Mesothelial cell of epicardium (in vitro differentiated cells): ENCODE measurements at regions not wholly inside any gene's neighbourhood (a gene's known extent, or its start where the extent isn't known, plus 50 kb on each side); places are given as distances from the start of the nearest gene placed in this dataset.

Source experiments
- DNase-seq, 2 experiments: peaks; one replicate each; pipeline ENCODE4 v3.0.0; 2021; ENCODE audit warnings: low spot score in 2 of 2; ENCODE audit not compliant: unreplicated experiment in 2 of 2
- H3K27ac Mint-ChIP-seq: 2 replicates; pipeline ENCODE4 v1.8.0; 2021; ENCODE audit warnings: mixed read lengths
- H3K27me3 Mint-ChIP-seq: 2 replicates; pipeline ENCODE4 v1.8.0; 2021; ENCODE audit warnings: low read depth, mixed read lengths
- H3K36me3 Mint-ChIP-seq: 2 replicates; pipeline ENCODE4 v1.8.0; 2021; ENCODE audit warnings: mixed read lengths
- H3K4me1 Mint-ChIP-seq: 2 replicates; pipeline ENCODE4 v1.8.0; 2021; ENCODE audit warnings: mixed read lengths
- H3K4me3 Mint-ChIP-seq: 2 replicates; pipeline ENCODE4 v1.8.0; 2021; ENCODE audit warnings: mild to moderate bottlenecking, moderate library complexity, mixed read lengths
- H3K9me3 Mint-ChIP-seq: 2 replicates; pipeline ENCODE4 v1.8.0; 2021; ENCODE audit warnings: mixed read lengths
- CTCF ChIP-seq: fragments of 200-600 bp; sonication (generic); IDR thresholded peaks from one replicate; pipeline ENCODE4 v1.5.0; 2021; ENCODE audit warnings: antibody characterized with exemption; ENCODE audit not compliant: unreplicated experiment

- H3K36me3 Mint-ChIP-seq = no peaks in the 10 kb centered on the region
- H3K4me1 Mint-ChIP-seq = peaks cover 12% of the 10 kb centered on the region
- no peak overlapping the region for H3K4me3 Mint-ChIP-seq
- peaks cover 2% of the 10 kb centered on the region for H3K27me3 Mint-ChIP-seq
- no peak for DNase-seq
- no peak overlapping the region for H3K27ac Mint-ChIP-seq
- TF ChIP-seq CTCF = no peak
- H3K9me3 Mint-ChIP-seq = no peaks in the 10 kb centered on the region
Observed at GRCh38 chr21:35297665-35298064, 248.6 kb upstream of the RUNX1 start.

DNA sequence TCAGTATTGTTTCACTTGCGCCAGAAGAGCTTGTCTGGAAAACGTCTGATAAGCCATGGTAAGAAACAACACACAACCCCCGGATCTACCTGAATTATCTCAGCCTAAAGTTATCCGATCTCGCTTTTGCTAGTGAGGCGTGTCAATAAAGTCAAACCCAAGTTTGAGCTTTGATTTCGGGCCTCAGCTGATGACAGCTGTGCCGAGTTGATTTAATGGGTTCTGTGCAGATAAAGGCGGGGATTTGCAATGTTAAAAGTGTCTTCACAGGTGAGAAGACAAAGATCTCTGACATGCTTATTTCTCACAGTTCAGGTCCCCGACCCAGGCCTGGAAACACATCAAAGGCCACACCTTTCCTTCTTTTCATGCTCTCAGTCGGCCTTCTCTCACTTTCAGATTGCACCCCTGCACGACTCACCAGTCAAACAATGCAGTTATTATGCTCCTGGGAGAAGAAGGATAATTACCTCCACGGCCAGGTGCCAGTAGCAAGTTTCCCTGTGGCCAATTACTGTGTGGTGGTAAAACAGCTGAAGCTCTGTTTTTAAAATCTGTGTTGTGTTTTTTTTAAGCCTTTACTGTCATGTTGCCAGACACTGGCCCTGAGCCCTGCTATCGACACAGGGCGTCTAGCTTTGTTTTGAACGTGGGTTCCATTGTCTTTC, 245.3 kb upstream of the RUNX1 start:
- no peak overlapping the region for H3K4me3 Mint-ChIP-seq
- H3K36me3 Mint-ChIP-seq = no peaks in the 10 kb centered on the region
- TF ChIP-seq CTCF = no peak
- peaks cover 12% of the 10 kb centered on the region for H3K4me1 Mint-ChIP-seq
- no peak for DNase-seq
- H3K27me3 Mint-ChIP-seq = peaks cover 2% of the 10 kb centered on the region
- no peaks in the 10 kb centered on the region for H3K9me3 Mint-ChIP-seq
- H3K27ac Mint-ChIP-seq = no peak overlapping the region

DNA sequence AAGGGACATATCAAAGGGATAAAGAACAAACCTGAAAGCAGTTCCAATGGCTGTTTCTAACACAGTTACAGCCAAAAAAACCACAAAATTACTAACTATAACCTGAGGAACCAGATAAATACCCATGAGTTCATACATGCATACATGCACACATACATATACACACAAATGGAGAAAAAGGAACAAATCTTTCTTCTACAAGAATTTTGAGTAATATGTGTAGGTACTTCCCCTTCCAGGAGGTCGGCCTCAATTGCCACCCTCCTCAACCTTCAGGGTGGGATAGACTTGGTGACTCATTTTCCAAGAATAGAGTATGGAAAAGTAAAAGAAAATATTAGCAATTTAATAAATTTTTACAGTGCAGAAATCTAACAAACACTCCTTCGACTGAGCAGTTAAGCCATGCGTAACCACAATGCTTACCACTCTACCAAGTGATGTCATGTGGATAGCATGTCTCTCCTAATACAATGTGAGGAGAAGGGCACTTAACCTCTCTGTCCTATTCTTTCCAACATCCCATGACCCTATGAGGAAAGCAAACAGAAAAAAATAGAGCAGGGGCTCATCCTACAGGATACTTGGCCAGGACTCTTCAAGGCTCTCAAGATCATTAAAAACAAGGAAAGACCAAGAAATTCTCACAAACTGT, 243.0 kb upstream of the RUNX1 start:
- Mint-ChIP-seq H3K27me3 (peaks cover 2% of the 10 kb centered on the region), H3K27ac (no peak overlapping the region), H3K9me3 (peaks cover 15% of the 10 kb centered on the region), H3K36me3 (peaks cover 4% of the 10 kb centered on the region), H3K4me3 (no peak overlapping the region), H3K4me1 (peaks cover 12% of the 10 kb centered on the region)
- DNase-seq = no peak
- no peak for TF ChIP-seq CTCF

- Mint-ChIP-seq H3K9me3 (peaks cover 20% of the 10 kb centered on the region), H3K4me1 (peaks cover 12% of the 10 kb centered on the region), H3K27me3 (peaks cover 2% of the 10 kb centered on the region), H3K27ac (no peak overlapping the region), H3K4me3 (no peak overlapping the region), H3K36me3 (peaks cover 4% of the 10 kb centered on the region)
- DNase-seq = no peak
- no peak for TF ChIP-seq CTCF
Observed at GRCh38 chr21:35291034-35291433, 241.9 kb upstream of the RUNX1 start.

- Mint-ChIP-seq H3K27ac (no peak overlapping the region), H3K4me3 (no peak overlapping the region), H3K9me3 (peaks cover 23% of the 10 kb centered on the region), H3K4me1 (peaks cover 4% of the 10 kb centered on the region), H3K27me3 (no peaks in the 10 kb centered on the region), H3K36me3 (peaks cover 4% of the 10 kb centered on the region)
- TF ChIP-seq CTCF = no peak
- no peak for DNase-seq
Observed at GRCh38 chr21:35288238-35288637, 239.1 kb upstream of the RUNX1 start.
